GM20000 (cell line): ENCODE measurements at regions not wholly inside any gene's neighbourhood (a gene's known extent, or its start where the extent isn't known, plus 50 kb on each side); places are given as distances from the start of the nearest gene placed in this dataset.

Experiments
- DNase-seq: peaks from one replicate; pipeline ENCODE4 v3.0.0; 2012; ENCODE audit warnings: low spot score
- TF ChIP-seq, protein P1 (sequence below): IDR thresholded peaks from 2 replicates; pipeline ENCODE4 v1.5.1; 2012; ENCODE audit warnings: mild to moderate bottlenecking, control low read depth; ENCODE audit errors: extremely low read depth, missing control alignments

GRCh38 chr4:27194599-27195176 lies 334.0 kb downstream of the STIM2 start:
- DNase-seq: no peak
- TF ChIP-seq, protein P1, sequence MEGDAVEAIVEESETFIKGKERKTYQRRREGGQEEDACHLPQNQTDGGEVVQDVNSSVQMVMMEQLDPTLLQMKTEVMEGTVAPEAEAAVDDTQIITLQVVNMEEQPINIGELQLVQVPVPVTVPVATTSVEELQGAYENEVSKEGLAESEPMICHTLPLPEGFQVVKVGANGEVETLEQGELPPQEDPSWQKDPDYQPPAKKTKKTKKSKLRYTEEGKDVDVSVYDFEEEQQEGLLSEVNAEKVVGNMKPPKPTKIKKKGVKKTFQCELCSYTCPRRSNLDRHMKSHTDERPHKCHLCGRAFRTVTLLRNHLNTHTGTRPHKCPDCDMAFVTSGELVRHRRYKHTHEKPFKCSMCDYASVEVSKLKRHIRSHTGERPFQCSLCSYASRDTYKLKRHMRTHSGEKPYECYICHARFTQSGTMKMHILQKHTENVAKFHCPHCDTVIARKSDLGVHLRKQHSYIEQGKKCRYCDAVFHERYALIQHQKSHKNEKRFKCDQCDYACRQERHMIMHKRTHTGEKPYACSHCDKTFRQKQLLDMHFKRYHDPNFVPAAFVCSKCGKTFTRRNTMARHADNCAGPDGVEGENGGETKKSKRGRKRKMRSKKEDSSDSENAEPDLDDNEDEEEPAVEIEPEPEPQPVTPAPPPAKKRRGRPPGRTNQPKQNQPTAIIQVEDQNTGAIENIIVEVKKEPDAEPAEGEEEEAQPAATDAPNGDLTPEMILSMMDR: no peak

DNA sequence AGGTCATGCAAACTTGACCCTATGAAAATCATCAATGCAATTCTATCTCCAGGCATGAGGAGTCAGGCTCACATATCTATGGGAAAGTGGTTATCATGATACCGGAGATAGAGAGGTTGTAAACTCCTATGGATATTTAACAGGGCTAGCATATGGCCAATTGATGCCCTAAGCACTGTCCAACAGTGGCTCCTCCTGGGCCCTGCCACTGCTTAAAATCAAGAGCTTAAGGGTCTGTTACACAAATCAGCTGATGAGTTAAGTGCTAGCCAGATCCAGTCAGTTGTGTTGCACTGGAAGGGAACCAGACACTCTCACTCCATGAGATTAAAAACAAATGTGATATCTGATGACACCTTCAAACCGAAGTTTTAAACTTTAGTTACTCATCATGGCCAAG lies 337.6 kb downstream of the STIM2 start:
- no peak for DNase-seq
- TF ChIP-seq, protein P1: no peak

DNA sequence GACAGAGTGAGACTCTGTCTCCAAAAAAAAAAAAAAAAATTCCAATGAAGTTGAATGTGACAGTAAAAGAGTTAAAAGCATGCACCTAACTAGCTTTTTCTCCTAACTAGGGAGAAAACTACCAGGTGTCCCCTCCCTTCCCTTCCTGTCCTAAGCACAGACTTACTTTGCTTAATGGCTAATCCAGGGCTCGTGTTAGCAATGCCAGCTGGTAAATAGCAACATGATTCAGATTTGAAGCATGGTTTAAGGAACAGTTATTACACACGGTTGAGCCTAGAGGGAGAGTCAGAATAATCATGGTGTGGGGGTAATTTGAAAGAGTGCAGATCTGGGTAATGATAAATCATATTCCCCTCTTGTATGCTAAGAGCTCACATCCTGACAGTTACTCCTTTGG lies 338.3 kb downstream of the STIM2 start:
- TF ChIP-seq, protein P1: no peak
- DNase-seq: no peak

DNA sequence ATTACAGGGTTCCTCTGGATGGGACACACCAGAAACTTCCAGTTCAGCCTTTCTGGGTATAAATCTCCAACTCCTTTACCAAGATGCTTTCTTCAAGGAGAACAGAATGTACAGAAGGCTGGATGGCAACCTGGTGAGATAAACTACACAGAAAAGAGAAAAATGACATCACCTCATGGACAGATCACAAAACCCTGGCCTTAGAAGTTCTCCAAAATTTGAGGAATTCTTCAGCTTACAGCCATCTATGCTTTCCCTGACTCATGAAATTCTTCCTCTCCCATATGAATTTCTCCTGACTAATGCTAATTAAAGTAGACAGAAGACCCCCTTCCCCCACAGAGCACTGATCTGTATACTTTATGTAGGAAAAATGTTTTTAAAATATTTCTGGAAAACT lies 345.4 kb downstream of the STIM2 start:
- DNase-seq: no peak
- TF ChIP-seq, protein P1: no peak

DNA sequence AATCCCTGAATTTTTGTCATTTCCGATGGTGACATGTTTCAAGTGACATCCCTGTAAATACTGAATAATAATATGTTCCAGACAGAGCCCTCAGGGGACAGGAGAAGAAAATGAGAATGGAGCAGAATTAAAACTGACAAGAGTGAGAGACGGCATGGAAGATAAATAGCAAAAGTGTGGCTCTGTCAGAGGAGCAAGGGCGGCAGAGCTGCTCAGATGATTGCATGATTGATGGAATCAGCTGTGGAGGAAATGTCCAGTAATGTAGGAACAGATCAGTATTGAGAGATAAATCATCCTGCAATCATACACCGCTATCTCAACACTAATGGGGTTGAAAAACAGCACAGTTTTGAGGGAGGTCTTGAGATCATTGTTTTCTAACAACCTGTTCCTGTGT lies 350.3 kb downstream of the STIM2 start:
- TF ChIP-seq, protein P1: no peak
- DNase-seq: no peak

- TF ChIP-seq, protein P1: no peak
- no peak for DNase-seq
Observed at GRCh38 chr4:27214010-27214409, 353.4 kb downstream of the STIM2 start.

DNA sequence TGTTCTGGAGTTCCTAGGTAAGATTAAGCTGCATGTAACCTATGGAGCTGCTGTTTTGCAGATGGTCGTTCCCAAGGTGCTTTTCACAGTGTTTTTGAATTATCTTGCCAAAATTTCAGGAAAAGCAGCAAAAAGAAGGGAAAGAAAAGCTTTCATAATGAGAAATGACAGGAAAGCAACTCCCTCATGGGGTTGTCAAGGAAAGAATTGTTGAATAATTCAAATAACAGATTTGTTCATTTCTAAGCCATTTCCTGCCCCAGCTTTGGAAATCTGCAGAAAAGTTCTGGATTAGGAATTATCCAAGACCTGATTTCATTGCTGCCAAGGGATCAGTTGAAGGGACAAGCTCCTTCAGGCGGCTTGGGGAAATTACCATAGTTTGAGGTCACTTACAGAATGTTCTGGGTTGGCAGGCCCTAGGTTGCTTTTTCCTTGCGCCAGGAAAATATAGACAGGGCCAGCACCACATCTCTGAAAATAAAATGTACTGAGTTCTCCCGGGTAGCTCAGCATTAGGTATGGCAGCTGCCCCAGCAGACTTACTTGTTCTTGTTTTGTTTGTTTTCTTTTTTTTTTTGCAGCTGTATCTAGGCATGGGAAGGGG lies 354.7 kb downstream of the STIM2 start:
- no peak for DNase-seq
- TF ChIP-seq, protein P1: no peak
